HG03139 (cell line): ENCODE measurements at regions not wholly inside any gene's neighbourhood (a gene's known extent, or its start where the extent isn't known, plus 50 kb on each side); places are given as distances from the start of the nearest gene placed in this dataset.
"Not testable (repeated sequence)": the region's sequence is repeated elsewhere in the genome, so short reads cannot be mapped to it uniquely, and the experiment has no call there.

Source experiments
- ATAC-seq: cut with Tn5 transposase; IDR thresholded peaks from one replicate; pipeline ENCODE4 v1.9.1; 2021; ENCODE audit not compliant: unreplicated experiment

DNA sequence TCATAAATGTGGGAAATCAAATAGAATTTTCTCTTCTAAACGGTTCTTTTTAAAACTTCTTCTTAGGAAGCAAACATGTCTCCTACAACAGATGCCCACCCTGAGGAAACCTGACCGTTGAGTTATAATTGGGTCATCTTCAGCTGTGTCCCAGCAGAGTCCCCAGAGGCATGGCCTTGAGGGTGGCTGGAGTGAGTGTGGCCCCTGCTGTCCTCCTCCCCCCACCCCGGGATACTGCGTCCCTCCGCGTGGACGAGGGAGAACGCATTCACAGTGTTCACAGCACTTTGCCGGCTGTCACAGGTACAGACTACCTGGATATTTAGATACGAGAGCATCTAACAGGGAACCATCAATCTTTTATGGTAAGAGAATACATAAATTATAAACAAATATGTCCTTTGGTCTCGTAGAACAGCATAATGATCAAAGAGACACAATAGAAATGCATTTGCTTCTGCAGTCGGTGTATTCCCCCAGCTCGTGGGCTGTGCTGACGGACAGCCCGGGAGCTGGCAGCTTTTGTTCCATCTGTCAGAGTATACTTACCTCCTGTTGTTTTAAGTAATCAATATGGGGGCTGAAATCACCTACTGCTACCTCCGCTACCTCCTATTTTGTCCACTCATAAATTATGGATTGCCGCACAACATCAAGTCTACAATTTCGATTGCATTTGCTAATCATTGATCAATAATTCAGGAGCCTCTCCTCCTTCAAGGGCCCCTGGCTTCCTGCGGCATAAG lies 214.7 kb downstream of the IRX2 start:
- no peak for ATAC-seq

DNA sequence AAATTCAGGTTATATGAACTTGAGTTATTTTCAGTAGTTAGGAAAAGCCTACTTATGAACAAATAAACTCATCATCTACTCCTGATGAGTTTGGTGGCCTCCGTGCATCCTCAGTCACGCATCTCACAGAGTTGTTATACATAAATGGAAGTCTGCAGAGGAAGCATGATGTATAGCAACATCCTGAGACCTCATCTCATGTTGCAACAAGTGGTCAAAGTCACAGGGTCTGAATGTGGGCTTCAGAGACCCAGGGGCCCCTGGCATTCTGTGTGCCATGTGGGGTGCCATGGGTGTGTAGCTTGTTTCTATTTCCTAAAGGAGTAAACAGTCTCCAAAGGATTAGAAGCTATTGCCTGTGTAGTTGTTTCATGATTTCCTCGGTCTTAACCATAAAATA lies 216.5 kb downstream of the IRX2 start:
- no peak for ATAC-seq

DNA sequence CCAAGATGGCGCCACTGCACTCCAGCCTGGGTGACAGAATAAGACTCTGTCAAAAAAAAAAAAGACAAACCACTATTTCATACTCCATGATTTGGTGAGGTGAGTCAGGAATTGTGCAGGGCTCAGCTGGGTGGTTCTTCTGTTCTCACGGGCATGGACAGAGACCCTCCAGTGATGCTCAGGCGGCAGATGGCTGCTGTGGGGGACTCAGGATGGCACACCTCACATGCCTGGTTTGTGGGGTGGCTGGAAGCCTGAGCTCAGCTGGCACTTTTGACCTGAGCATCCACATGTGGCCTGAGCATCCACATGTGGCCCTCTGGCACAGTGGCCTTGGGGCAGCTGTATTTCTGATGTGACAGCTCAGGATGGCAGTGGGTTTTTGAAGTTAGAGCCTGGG lies 217.2 kb downstream of the IRX2 start:
- no peak for ATAC-seq

DNA sequence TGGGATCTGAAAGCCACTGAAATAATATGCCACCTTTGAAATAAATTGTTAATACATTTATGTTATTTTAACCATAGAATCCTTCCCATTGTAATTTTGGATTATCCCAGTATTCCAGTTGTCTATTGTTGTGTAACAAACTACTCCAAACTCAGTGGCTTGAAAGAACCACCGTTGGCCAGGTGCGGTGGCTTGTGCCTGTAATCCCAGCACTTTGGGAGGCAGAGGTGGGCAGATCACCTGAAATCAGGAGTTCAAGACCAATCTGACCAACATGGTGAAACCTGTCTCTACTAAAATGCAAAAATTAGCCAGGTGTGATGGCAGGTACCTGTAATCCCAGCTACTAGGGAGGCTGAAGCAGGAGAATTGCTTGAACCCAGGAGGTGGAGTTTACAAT lies 217.6 kb downstream of the IRX2 start:
- not testable (repeated sequence) for ATAC-seq

DNA sequence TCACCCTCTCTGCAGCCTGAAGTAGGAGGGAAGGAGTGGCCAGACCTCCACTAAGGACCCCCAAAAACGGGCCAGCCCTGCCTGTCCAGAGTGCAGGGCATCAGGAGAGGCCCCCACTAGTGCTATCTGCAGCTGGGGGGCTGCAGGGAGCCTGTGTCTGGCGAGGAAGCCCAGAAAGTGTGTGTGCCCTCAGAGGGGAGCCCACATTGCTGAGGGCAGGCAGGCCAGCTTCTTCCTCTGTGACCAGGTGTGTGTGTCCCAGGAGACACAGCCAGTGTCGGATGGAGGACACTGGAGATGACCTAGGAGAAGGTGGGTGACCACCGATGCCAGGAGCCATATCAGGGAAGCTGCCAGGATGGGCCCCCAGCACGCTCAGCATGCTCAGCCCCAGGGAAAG lies 218.7 kb downstream of the IRX2 start:
- ATAC-seq, result no peak

DNA sequence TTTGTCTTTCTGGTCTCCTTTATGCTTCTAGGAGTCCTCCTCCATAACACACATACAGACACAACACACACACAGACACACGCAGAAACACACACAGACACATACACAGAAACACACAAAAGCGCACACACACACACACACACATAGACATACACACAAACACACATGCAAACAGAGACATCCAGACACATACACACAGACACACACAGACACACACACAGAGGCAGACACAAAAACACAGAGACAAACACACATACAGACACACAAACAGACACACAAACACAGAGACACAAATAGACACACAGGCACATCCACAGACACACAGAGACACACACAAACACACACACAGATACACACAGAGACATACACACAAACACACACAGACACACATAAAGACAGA lies 220.2 kb downstream of the IRX2 start:
- ATAC-seq, result no peak

DNA sequence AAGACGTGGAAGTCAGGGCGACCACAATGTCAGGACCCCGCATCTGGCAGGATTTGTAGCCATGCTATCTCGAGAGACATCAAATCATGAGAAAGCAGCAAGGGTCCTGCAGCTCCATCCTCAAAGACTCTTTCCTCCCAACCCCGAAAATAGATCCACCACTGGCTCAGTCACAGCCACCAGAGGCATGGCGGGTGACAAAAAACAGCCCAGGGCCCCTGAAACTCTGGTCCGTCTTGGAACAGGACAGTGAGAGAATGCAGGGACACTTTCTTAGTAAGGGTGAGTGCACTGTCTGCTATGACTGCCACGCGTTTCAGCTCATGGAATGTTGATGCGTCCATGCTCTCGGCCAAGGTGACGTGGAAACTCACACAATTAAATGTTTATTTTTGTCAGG lies 220.9 kb downstream of the IRX2 start:
- ATAC-seq, result no peak

DNA sequence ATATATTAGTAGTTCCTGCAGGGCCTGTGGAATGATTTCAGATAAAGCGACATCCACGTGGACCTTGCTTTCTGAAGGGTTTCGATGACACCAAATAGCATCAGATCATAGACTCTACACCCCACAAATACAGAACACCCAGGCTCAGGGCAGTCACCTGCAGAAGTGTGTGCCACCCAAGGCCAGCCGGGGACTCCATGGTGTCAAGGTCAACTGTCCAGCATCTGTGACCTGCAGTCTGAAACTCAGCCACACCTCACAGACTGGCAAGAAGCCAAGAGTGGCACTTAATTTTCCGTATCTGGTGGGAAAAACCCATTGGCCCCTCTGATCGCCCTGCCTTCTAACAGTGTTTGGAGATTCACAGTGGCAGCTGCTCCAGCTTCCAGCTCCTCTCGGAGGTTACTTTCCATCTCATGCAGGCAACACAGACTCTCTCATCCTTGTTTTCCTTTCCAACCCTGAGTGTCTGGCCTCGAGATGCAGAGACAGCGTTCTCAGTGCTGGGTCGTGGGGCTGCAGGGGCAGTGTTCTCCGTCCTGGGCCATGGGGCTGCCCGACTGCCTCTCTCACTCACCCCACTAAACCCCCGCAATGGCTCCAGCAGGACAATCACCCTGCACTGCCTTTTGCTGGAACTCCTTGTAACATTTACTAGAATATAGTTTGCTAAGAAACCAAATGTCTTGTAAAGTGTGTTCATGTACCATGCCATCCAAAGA lies 221.9 kb downstream of the IRX2 start:
- no peak for ATAC-seq

DNA sequence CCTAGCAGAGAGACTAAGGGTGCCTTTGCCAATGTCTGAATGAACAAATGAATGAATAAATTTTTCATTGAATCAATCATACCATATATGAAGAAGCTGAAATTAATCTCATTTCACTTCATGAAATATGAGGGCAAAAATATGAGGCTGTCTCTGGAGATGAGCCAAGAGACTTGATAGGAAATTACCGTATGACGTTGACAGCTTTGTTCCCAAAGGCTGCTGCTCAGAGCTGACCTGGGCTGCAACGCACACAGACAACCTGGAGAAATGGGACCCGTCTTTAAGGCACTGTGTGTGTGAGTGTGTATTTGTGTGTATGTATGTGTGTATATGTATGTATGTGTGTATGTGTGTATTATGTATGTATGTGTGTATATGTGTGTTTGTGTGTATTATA lies 226.1 kb downstream of the IRX2 start:
- no peak for ATAC-seq

DNA sequence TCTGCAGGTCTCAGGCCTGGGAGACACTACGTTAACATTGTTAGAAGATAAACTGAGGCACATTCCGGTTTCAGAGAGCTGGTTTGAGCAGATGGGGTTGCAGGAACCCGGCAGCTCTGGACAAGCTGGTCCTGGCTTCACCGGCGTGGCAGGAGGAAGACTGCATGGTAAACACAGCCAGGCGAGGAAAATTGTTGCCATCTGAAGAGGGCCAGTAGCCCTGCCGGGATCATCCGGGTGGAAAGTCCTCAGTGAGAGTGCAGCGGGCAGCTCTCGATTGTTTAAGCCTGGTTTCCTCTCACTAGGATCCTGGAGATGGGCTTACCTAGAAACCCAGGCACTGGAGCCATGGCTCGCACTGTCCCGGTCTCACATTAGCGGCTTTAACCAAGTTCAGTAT lies 226.9 kb downstream of the IRX2 start:
- ATAC-seq, result no peak

DNA sequence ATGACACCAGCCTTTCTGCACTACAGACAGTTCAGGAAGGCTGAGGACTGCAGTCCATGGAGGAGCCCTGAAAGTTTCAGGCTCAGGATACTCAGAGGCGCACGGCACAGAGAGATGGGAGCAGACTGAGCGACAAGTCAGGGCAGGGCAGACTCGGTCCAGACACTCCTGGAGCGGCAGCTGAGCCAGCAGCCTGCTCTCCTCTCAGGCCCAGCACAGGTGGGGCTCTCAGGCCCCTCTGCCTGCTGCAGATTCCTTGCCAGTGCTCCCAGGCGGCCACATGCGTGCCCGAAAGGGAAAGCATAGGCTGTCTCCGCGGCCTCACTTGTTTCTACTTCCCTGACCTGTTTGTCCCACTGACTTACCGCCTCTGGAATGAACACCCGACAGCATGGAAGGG lies 228.3 kb downstream of the IRX2 start:
- no peak for ATAC-seq

DNA sequence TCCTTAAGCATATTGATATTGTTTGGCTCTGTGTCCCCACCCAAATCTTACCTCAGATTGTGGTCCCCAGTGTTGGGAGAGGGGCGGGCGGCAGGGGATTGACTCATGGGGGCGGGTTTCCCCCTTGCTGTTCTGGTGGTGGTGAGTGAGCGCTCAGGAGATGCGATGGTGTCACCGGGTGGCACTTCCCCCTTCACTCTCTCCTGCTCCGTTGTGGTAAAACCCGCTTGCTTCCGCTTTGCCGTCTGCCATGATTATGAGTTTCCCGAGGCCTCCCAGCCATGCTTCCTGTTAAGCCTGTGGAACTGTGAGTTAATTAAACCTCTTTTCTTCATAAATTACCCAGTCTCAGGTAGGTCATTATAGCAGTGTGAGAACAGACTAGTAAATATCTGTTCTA lies 229.1 kb downstream of the IRX2 start:
- no peak for ATAC-seq

DNA sequence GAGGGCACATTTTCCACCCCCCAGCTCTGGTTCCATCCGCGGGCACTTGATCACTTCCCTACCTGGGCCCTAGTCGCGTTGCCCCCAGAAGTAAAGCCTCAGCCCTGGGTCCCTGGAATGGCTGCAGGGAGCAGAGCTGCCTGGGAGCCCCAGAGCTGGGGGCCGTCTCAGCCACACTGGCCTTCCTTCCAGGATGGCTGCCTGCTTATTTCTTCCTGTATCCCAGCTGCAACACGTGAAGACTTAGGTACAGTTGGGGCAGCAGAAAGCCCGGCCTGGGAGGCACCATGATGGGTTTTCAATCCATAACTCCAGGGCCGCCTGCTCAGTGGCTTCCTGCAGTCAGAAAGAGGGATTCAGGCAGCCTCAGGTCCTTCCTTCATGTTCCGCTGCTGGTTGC lies 232.3 kb downstream of the IRX2 start:
- no peak for ATAC-seq

DNA sequence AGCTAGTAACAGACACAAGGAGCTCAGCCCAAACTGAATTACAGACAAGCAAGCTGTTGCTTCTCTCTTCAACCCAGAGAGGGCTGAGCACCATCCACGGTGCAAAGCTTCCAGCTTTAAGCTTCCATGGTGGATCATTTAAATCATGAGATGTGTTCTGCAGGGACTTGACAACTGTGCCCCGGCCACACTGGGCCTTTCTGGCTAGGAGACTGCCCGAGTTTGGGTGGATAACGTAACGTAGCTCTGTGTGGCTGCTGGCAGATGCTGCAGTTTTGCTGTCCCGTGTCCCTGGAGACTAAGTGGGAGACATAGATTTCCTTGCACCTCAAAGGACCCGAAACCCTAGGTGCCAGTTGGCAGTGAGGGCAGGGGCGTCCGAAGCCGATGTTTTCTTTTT lies 234.0 kb downstream of the IRX2 start:
- no peak for ATAC-seq

DNA sequence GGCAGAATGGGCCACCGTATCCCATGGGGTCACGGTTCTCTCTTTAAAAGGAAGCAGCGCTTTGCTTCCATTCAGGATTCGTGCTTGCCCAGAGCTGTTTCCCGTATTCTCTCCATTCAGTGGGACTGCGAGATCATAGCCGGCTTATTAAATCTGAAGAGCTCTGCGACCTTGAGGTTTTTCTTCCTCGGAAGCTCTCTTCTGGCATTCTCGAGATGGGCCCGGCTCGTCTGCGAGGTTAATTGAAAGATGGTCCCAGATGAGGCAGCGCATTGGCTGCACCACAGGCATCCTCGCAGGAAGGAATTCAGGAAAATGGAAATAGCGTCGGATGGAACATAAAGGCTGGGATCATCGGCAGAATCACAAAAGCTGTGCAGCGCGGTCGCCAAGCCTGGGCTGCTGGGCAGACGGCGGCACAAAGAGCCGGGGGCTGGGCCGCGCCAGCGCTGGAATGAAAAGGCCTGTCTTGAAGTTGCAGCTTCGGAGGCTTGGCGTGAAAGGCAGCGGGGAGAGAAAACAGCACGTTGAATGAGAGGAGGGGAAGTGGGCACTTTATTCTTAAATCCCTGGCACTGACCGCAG lies 236.2 kb downstream of the IRX2 start:
- no peak for ATAC-seq

DNA sequence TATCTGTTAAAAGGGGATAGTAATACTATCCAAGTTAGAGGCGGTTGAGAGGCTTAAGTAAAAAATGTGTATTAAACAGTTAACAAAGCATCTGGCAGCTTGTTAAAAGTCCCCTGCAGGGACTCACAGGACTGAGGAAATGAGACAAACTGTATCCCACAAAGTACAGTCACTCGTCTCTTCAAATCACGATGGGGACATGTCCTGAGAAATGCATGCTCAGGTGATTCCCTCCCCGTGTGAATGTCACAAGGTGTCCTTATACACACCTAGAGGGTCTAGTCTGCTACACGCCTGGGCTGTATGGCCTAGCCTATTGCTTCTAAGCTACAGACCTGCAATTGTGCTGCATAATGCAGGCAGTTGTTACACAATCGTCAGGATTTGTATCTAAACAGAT lies 237.0 kb downstream of the IRX2 start:
- ATAC-seq, result no peak

DNA sequence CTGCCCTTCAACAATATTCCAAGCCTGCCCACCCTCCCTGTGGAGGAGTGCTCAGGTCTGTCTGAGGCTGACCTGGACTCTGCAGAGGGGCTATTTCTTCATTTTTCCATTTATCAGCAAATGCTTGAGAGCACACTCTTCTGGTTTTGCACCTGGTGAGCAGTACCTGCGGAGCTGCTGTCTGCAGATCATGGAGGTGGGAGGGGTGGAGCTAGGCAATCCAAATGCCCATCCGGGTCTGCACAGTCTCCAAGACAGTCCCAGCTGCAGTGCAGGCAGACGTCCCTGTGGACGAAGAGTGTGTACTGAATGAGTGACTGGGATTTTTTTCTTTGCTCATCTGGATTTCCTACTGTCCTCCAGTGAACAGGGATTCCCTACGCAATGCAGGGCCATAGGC lies 239.8 kb downstream of the IRX2 start:
- ATAC-seq, result no peak

DNA sequence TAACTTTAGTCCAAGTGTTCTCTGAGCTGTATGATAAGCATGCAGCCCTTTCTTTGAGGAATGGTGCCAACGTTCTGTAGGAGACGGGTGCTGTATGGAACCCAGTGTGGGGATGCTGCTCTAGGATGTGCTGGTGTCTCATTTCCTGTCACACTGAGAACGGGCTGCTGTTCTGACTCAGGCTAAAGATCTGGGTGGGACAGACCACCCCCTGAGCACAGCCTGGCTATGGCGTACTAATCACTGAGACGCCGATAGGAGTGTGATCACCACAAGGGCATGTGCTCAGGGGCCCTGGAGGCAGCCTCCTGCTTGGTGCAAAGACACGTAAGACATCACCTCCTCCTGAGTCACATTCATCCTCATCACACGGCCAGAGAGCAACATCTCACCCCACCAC lies 240.4 kb downstream of the IRX2 start:
- no peak for ATAC-seq

DNA sequence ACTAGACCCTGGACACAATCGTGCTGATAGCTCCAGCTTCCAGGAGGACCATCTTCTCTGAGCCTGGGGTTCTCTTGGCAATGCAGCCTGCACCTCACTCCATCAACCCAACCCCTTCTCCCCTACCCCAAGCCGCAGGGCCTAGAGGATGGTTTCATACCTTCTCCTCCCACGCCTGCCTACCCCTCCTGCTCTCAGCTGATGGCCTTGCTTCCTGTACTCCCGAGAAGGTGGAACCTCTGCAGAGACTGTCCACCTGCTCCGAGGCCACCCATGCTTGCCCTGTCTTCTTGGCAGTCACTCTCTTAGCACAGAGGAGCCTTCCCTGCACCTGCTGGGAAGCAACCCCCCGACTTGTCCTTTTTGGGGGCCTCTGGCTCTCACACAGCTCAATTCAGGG lies 241.9 kb downstream of the IRX2 start:
- ATAC-seq, result no peak

DNA sequence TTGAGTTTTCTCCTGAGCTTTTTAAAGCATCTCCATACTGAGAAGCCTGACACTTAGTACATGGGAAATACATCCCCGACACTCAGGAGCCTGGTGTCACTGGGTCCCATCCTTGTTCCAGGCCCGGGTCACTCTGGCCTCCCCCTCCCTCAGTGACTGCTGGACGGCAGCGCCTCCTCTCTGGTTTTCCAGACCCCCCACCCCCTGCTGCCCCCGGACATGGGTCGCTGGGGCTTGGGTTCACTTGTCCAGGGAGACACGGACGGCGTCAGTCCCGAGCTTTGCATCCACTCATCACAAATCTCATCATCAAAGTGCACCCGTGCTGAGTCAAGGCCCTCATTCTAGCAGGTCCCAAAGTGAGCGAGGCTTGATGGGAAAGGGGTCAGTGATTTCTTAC lies 243.0 kb downstream of the IRX2 start:
- ATAC-seq, result no peak

DNA sequence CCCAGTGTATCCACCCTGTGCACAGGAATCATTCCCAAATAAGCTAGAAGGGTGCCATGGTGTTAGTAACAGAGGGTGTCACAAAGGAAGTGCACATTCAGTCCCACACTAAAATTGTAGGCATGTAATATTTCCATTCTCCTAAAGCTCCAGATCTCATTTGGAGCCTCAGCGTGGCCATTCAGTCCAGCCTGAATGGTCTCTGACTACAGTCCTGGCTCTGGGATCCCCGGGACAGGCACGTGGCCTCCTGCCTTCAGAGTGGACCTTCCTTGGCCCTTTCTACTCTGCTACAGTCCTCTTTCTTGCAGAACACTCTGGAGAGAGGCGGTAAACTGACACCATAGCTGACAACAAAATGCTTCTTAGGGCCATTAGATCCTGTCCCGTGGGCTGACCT lies 243.9 kb downstream of the IRX2 start:
- no peak for ATAC-seq

DNA sequence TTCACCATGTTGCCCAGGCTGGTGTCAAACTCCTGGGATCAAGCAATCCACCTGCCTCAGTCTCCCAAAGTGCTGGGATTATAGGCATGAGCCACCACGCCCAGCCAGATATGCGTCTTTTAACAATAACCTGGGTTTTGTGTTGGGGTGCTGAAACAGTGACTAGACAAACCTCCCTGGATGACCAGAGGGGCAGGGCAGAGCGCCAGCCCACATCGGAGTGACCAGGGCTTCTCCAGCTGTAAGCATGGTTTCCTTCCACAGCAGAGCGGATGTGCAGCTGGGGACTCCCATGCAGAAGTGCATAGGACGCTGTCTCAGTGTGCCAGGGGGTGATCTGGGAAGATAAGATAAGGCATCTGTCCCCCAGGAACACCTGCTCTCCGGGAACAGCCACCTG lies 244.9 kb downstream of the IRX2 start:
- no peak for ATAC-seq

DNA sequence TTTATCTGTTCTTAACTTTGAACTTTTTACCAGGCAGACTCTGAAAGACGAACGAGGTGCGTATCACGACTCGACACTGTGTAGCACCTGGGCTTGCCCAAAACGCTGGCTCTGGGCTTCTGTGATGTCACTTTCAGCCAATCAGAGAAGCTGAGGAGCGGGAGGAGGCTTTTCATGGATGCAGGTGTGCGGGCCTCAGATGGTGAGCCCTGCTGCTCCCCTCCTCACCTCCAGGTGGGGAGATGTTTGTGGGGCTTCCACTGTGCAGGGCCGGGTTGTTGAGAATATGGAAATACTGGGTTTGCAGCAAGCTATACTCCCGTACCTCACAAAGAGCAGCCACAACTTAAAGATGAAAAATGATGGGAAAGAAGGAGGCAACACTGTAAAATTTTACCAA lies 246.3 kb downstream of the IRX2 start:
- no peak for ATAC-seq
